Astrocyte (in vitro differentiated cells and primary cell): ENCODE measurements at regions not wholly inside any gene's neighbourhood (a gene's known extent, or its start where the extent isn't known, plus 50 kb on each side); places are given as distances from the start of the nearest gene placed in this dataset.
"Not testable (repeated sequence)": the region's sequence is repeated elsewhere in the genome, so short reads cannot be mapped to it uniquely, and the experiment has no call there.

ENCODE experiments used
- CTCF ChIP-seq: IDR thresholded peaks from 2 replicates; pipeline ENCODE4 v1.5.1; 2011; ENCODE audit warnings: low read depth, mild to moderate bottlenecking, inconsistent platforms, low read length, moderate library complexity; ENCODE audit not compliant: insufficient read depth
- EZH2 ChIP-seq: IDR thresholded peaks from 2 replicates; pipeline ENCODE4 v1.6.1; 2012; ENCODE audit warnings: mild to moderate bottlenecking, low read length, inconsistent platforms; ENCODE audit not compliant: insufficient read depth

- not testable (repeated sequence) for TF ChIP-seq EZH2, CTCF
These were observed 115.3 kb downstream of the ZNF267 start for GRCh38 chr16:31988595-31989581.
